ENCODE measurements at regions not wholly inside any gene's neighbourhood (a gene's known extent, or its start where the extent isn't known, plus 50 kb on each side); places are given as distances from the start of the nearest gene placed in this dataset.

GRCh38 chr9:8114826-8115225, 315.2 kb upstream of the DMAC1 start:
- TF ChIP-seq CTCF (IDR thresholded peaks at IDR 0.05) = no peak
- no peak for TF ChIP-seq POLR2AphosphoS5 (IDR thresholded peaks at IDR 0.05)
- no peak for TF ChIP-seq POLR2A (IDR thresholded peaks at IDR 0.05)
